ENCODE measurements at regions not wholly inside any gene's neighbourhood (a gene's known extent, or its start where the extent isn't known, plus 50 kb on each side); places are given as distances from the start of the nearest gene placed in this dataset.
A peak's percentile ranks its signal among the peaks of the same experiment; 100 is the strongest.
"Not testable (repeated sequence)": the region's sequence is repeated elsewhere in the genome, so short reads cannot be mapped to it uniquely, and the experiment has no call there.

DNA sequence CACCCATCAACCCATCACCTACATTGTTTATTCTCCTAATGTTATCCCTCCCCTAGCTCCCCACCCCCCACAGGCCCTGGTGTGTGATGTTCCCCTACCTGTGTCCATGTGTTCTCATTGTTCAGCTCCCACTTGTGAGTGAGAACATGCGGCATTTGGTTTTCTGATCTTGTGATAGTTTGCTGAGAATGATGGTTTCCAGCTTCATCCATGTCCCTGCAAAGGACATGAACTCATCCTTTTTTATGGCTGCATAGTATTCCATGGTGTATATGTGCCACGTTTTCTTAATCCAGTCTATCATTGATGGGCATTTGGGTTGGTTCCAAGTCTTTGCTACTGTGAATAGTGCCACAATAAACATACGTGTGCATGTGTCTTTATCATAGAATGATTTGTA, 118.1 kb upstream of the IER5L start:
- not testable (repeated sequence) for DNase-seq

- no peak for DNase-seq
Measured at GRCh38 chr9:129291041-129291501, 113.0 kb upstream of the IER5L start.

DNA sequence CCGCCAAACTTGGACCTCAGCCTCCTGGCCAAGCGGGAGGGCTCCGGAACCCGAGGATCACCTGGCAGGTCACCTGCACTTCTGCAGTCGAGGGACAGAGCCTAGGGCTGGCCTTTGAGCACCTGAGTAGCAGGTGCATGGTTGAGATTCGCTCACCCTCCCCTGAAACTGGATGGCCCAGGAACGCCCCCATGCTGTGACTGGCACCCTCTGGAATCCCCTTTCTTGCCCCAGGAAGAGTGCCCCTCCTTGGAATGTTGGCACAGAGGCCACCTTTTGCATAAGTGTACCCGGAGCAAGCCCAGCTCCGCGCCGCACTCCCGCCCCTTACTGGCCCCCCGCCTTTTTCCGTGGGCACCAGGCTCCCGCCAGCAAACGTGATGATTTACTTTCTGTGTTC, 112.5 kb upstream of the IER5L start:
- no peak for DNase-seq

- no peak for DNase-seq
Measured at GRCh38 chr9:129289883-129290282, 111.8 kb upstream of the IER5L start.

- DNase-seq: no peak
Measured at GRCh38 chr9:129289131-129289731, 111.2 kb upstream of the IER5L start.

- no peak for DNase-seq
Measured at GRCh38 chr9:129287619-129288305, 109.7 kb upstream of the IER5L start.

DNA sequence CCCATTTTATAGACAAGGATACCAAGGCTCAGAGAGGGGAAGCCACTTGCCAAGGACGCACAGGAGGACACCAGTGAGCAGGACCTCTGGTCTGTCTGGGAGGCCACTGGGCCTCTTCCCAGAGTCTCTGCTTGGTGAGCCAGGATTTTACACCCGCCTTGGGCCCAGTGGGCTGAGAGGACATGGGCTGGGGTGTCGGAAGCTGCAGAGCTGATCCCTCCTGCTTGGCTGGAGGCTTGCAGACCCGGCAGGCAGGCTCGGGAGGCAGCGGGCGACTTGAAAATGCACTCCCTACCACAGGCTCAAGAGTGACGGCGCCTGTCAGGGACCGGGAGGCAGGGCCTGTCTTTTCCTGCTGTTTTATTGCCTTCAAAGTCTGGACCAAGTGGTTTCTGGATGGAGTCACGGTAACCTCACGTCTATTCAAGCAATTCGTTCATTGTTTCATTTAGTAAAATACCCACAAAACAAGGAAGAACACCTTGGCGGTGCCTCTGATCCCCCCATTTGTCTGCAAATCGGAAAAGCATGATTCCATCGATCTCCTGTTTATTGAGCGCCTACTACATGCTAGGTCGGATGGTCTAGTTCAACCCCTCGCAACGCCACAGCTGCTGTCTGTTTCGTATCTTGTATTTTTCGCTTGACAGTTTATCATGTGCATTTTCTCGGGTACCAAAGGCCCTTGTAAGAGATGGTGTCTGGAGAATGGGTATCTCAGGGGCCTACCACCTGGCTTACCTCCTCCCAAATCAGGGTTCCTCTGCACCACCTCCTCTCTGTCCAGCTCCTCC, 108.1 kb upstream of the IER5L start:
- DNase-seq: no peak

- no peak for DNase-seq
Measured at GRCh38 chr9:129285382-129285781, 107.3 kb upstream of the IER5L start.

- no peak for DNase-seq
Measured at GRCh38 chr9:129284607-129285291, 106.7 kb upstream of the IER5L start.

- DNase-seq: no peak
Measured at GRCh38 chr9:129283705-129284606, 105.9 kb upstream of the IER5L start.

DNA sequence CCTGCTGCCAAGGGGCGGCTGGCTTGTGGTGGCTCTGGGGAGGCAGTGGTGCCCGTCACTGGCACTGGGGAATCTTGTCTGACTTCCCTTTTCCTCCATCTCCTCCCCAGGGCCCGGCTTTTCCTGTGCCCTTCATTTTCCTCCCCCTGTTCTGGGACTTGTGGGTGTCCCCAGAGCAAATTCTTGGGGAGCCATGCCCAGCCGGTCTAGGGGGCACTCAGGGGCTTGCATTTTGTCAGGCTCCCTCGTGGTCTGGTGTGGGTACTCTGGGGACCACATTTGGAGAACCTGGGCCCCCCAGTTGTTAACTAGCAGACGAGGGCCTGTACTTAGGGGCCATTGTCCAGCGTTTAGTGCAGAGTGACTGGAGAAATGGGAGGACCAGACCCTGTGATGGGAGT, 105.2 kb upstream of the IER5L start:
- DNase-seq: no peak

GRCh38 chr9:129282731-129283211, 104.7 kb upstream of the IER5L start:
- no peak for DNase-seq

GRCh38 chr9:129282272-129282671, 104.2 kb upstream of the IER5L start:
- DNase-seq: no peak

- DNase-seq: peak in 1 of 2 experiments; percentile 1
Measured at GRCh38 chr9:129281506-129282145, 103.6 kb upstream of the IER5L start.

DNA sequence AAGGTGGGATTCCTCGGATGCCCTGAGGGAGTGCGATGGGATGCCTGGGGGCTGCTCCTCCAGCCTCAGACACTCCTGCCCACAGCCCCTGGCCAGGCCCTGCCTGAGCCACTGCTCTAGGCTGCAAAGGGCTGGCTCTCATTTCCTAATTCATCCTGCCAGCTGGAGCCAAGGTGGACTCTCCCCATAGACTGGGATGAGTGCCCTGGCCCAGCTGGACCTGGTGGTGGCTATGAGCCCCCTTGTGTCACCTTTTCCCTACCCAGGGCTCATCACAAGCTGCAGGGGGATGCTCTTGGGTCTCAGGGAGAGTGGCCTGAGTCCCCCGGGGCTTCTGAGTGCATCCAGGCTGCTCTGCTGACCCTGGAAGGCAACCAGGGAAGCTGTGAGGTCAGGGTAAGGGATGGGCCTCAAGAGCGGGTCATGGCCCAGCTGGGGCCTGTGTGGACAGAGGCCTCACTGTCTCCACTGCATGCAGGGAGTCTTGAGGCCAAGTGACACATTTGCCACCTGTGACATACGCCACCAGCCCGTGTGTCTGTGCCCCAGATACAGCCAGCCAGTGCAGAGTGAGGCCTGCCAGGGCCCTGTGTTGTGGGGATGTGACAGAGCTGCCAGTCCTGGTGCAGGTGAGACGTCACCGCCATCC, 102.7 kb upstream of the IER5L start:
- DNase-seq: peak in 1 of 2 experiments; percentile 0

DNA sequence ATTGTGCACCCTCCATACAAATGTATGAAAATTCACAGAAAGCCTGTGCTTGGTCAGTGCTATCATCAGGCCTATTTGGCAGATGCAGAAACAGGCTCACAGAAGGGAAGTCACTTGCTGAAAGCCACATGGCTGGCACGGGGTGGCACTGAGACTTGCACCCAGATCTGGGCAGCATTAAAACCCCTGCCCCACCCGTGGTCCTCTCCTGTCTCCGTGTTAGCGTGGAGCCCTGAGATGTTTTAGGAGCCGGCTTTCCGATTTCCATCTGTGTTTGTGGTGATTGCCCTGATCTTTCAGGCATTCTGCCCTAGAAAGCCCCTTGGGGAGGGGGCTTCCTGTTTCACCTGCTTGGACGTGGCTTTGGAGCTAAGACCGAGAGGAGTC, 102.2 kb upstream of the IER5L start:
- peak in 1 of 2 experiments; percentile 2 for DNase-seq

DNA sequence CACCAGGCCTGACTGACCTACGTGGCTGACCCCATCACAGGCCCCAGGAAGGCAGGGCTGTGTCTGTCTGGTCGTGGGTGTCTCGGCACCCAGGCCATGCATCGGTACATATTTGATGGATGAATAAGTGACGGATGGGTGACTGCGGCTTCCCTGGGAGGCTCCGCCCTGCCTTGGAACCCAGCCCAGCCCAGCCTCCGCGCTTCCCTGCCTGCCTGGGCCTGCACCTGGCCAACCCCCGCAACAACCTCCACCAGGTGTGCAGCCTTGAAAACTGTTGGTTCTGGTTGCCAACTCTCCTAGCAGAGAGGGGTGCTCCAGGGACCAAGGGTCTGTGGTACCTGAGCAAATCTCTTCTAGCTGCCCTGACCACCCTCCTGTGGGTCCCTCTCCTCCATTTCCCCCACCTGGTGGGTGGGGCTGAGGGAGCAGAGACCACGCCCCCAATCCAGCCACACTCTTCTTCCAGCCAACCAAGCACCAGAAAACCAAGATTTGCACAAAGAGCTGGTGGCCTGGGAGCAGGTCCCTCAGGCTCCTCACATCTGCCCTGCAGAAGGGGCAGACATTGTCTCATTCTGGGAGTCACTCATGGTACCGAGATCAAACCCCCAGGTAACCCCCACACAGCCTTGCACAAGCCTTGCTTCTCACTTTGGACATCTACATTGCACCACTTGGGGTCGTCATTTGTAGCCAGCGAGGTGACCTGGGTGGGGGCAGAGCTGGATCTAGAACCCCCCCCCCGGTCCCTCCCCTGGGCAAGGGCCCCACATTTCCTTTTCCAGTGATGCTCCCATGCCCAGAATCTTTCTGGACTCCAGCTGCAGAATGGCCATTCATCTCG, 100.6 kb upstream of the IER5L start:
- no peak for DNase-seq

- DNase-seq: no peak
Measured at GRCh38 chr9:129276486-129277230, 98.6 kb upstream of the IER5L start.

- DNase-seq: no peak
Measured at GRCh38 chr9:129275626-129276247, 97.7 kb upstream of the IER5L start.
